ENCODE measurements at regions not wholly inside any gene's neighbourhood (a gene's known extent, or its start where the extent isn't known, plus 50 kb on each side); places are given as distances from the start of the nearest gene placed in this dataset.
"Not testable (repeated sequence)": the region's sequence is repeated elsewhere in the genome, so short reads cannot be mapped to it uniquely, and the experiment has no call there.

GRCh38 chr10:26952094-26952493 lies 91.3 kb upstream of the ABI1 start:
- in situ Hi-C loops (cut with HindIII; ENCODE audit: low pct_unique_long_range_greater_than_20kb, low sequenced_read_pairs) = no loop called here
- DNase-seq (ENCODE audit: low read depth in 1 of 2, low spot score in 1 of 2) = no peak
- no peak for TF ChIP-seq JUND (IDR thresholded peaks at IDR 0.05; ENCODE audit: low read depth)

DNA sequence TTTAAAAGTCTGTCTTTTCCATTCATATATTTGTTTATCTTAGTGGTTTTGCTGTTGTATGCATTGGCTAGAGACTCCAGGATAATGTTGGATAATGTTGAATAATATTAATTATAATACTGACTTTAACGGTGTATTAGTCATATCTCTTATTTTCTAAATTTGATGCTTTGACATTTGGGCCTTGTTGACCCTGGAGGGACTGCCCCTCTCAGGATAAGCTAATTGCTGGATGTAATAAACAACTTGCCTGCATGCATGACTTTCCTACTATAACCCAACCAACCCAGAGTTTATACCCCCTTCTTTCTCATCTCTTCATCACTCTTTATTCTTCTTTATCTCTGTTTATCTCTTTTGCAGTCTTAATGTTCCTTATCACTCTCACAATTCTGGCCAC lies 90.9 kb upstream of the ABI1 start:
- no peak for DNase-seq (ENCODE audit: low read depth in 1 of 2, low spot score in 1 of 2)
- in situ Hi-C loops (cut with HindIII; ENCODE audit: low pct_unique_long_range_greater_than_20kb, low sequenced_read_pairs) = no loop called here
- TF ChIP-seq JUND (IDR thresholded peaks at IDR 0.05; ENCODE audit: low read depth) = no peak

GRCh38 chr10:26950934-26951333 lies 90.2 kb upstream of the ABI1 start:
- no peak for TF ChIP-seq JUND (IDR thresholded peaks at IDR 0.05; ENCODE audit: low read depth)
- no peak for DNase-seq (ENCODE audit: low read depth in 1 of 2, low spot score in 1 of 2)
- in situ Hi-C loops (cut with HindIII; ENCODE audit: low pct_unique_long_range_greater_than_20kb, low sequenced_read_pairs) = no loop called here

GRCh38 chr10:26946102-26946811 lies 85.5 kb upstream of the ABI1 start:
- DNase-seq (ENCODE audit: low read depth in 1 of 2, low spot score in 1 of 2) = peak in 1 of 2 experiments; percentile 83
- in situ Hi-C loops (cut with HindIII; ENCODE audit: low pct_unique_long_range_greater_than_20kb, low sequenced_read_pairs) = no loop called here
- TF ChIP-seq JUND (IDR thresholded peaks at IDR 0.05; ENCODE audit: low read depth) = no peak

DNA sequence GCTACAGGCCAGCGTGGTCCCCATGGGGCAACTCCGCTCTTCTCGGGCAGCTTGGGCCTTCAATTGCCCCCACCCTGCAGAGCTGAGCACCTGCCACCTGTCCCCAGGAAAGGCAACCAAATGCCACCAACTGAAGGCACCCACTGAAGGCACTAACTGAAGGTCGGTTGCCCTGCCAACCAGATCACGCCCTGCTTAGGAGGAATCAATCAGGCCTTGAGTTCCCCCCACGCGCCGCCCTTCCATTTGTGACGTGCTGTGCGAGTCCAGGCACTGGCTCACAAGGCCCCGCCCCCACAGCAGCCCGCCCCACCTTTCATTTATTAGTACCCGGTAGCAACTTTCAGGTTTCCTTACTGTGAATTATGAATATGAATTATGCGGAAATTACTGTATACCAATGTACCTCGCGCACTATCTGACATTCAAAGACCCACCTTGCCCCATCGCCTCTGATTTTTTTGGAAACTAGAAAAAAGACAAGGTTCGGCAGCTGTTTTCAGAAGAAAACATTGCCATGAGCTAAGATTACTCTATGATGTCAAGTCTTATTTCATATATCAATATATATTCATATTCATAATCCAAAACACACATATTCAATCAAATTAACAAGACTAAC lies 83.6 kb upstream of the ABI1 start:
- DNase-seq (ENCODE audit: low read depth in 1 of 2, low spot score in 1 of 2) = no peak
- no peak for TF ChIP-seq JUND (IDR thresholded peaks at IDR 0.05; ENCODE audit: low read depth)
- in situ Hi-C loops (cut with HindIII; ENCODE audit: low pct_unique_long_range_greater_than_20kb, low sequenced_read_pairs) = no loop called here

GRCh38 chr10:26939962-26940354 lies 79.2 kb upstream of the ABI1 start:
- in situ Hi-C loops (cut with HindIII; ENCODE audit: low pct_unique_long_range_greater_than_20kb, low sequenced_read_pairs) = no loop called here
- no peak for TF ChIP-seq JUND (IDR thresholded peaks at IDR 0.05; ENCODE audit: low read depth)
- DNase-seq (ENCODE audit: low read depth in 1 of 2, low spot score in 1 of 2) = no peak

- DNase-seq (ENCODE audit: low read depth in 1 of 2, low spot score in 1 of 2) = no peak
- TF ChIP-seq JUND (IDR thresholded peaks at IDR 0.05; ENCODE audit: low read depth) = no peak
- in situ Hi-C loops (cut with HindIII; ENCODE audit: low pct_unique_long_range_greater_than_20kb, low sequenced_read_pairs) = no loop called here
Measured at GRCh38 chr10:26939290-26939961, 78.7 kb upstream of the ABI1 start.

GRCh38 chr10:26938578-26938977 lies 77.8 kb upstream of the ABI1 start:
- in situ Hi-C loops (cut with HindIII; ENCODE audit: low pct_unique_long_range_greater_than_20kb, low sequenced_read_pairs) = no loop called here
- no peak for TF ChIP-seq JUND (IDR thresholded peaks at IDR 0.05; ENCODE audit: low read depth)
- no peak for DNase-seq (ENCODE audit: low read depth in 1 of 2, low spot score in 1 of 2)

DNA sequence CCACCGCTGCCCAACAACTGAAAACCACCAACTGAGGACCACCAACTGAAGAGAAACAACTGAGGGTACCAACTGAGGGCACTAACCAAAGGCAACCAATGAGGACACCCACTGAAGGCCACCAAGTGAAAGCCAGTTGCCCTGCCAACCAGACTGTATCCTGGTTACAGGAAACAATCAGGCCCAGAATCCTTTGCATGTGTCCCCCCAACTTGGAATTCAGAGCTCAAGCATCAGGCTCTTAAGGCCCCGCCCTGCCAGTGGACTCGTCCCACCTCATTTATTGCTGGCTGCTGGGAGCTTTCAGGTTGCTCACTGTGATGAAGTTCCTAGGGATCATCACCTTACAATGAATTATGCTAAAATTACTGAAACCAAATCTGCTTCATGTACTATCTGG lies 76.6 kb upstream of the ABI1 start:
- DNase-seq (ENCODE audit: low read depth in 1 of 2, low spot score in 1 of 2) = no peak
- no peak for TF ChIP-seq JUND (IDR thresholded peaks at IDR 0.05; ENCODE audit: low read depth)
- in situ Hi-C loops (cut with HindIII; ENCODE audit: low pct_unique_long_range_greater_than_20kb, low sequenced_read_pairs) = no loop called here

DNA sequence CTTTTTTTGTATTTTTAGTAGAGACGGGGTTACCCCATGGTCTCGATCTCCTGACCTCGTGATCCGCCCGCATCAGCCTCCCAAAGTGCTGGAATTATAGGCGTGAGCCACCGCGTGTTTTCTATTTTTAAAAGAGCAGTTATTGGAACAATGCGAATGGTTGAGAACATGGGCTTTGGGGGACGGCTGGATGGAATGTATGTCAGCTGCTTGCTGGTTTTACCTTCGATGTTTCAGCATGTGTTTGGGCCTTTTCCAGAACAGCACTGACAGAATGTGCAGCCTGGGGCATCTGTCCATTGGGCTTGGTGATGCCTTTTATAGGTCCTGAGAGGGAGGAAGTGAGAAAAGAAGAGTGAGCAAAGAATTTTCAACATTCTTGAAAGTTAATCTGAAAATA lies 73.4 kb upstream of the ABI1 start:
- in situ Hi-C loops (cut with HindIII; ENCODE audit: low pct_unique_long_range_greater_than_20kb, low sequenced_read_pairs); DNase-seq (ENCODE audit: low read depth in 1 of 2, low spot score in 1 of 2): not testable (repeated sequence)

DNA sequence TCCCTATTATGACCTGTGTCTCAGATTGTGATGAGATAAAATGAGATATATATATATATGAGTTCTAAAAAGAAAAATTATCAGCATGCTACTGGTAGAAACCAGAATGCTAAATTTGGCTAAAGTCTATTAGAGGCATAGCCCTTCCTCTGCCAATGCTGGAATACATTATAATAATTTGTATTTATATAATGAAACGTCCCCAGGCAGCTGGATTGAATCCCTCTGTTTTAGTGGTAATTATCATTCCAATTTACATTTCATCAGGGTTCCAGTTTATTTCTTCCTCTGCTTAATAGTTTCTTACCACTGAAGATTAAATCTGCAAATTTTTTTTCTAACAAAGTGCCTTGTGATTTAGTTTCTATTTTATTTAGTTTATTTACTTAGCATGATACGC lies 71.8 kb upstream of the ABI1 start:
- DNase-seq (ENCODE audit: low read depth in 1 of 2, low spot score in 1 of 2) = no peak
- TF ChIP-seq JUND (IDR thresholded peaks at IDR 0.05; ENCODE audit: low read depth) = no peak
- in situ Hi-C loops (cut with HindIII; ENCODE audit: low pct_unique_long_range_greater_than_20kb, low sequenced_read_pairs) = no loop called here

DNA sequence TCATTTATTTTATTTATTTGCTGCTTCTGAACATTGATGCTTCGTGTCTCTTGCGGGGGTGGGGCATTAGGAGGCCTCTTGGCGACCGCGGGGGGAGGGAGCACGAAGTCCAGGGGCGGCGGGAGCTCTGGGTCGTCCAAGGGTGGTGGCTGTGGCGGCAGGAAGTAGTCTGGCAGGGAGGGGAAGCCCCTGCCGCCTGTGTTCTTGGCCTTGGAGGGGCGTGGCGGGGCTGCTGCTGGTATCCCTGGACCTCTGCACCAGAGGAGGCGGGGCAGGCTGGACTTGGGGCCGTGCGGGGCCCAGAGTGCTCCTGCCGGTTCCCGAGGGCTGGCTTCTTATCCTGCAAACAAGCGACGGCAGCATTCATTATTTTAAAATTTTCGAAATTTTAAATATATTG lies 70.5 kb upstream of the ABI1 start:
- in situ Hi-C loops (cut with HindIII; ENCODE audit: low pct_unique_long_range_greater_than_20kb, low sequenced_read_pairs) = no loop called here
- no peak for TF ChIP-seq JUND (IDR thresholded peaks at IDR 0.05; ENCODE audit: low read depth)
- DNase-seq (ENCODE audit: low read depth in 1 of 2, low spot score in 1 of 2) = no peak

GRCh38 chr10:26922824-26923223 lies 62.1 kb upstream of the ABI1 start:
- in situ Hi-C loops (cut with HindIII; ENCODE audit: low pct_unique_long_range_greater_than_20kb, low sequenced_read_pairs); DNase-seq (ENCODE audit: low read depth in 1 of 2, low spot score in 1 of 2): not testable (repeated sequence)

- DNase-seq (ENCODE audit: low read depth in 1 of 2, low spot score in 1 of 2) = not testable (repeated sequence)
Measured at GRCh38 chr10:26919156-26919860, 58.5 kb upstream of the ABI1 start.

More at GRCh38 chr10:26919156-26919860, 58.5 kb upstream of the ABI1 start:
- in situ Hi-C loops (cut with HindIII; ENCODE audit: low pct_unique_long_range_greater_than_20kb, low sequenced_read_pairs) = not testable (repeated sequence)

Data from T47D (cell line).